GM12874 (cell line): ENCODE measurements at regions not wholly inside any gene's neighbourhood (a gene's known extent, or its start where the extent isn't known, plus 50 kb on each side); places are given as distances from the start of the nearest gene placed in this dataset.

Experiments
- CTCF ChIP-seq: IDR thresholded peaks from 2 replicates; pipeline ENCODE4 v1.5.1; 2011; ENCODE audit warnings: low read depth, mild to moderate bottlenecking, control low read depth, low read length, moderate library complexity; ENCODE audit not compliant: insufficient read depth

- TF ChIP-seq CTCF: no peak
These were observed 496.5 kb upstream of the ADGRL2 start for GRCh38 chr1:81304187-81304586.

GRCh38 chr1:81299892-81300291 lies 500.8 kb upstream of the ADGRL2 start:
- no peak for TF ChIP-seq CTCF

GRCh38 chr1:81298266-81298665 lies 502.5 kb upstream of the ADGRL2 start:
- TF ChIP-seq CTCF: no peak

GRCh38 chr1:81296601-81297000 lies 504.1 kb upstream of the ADGRL2 start:
- TF ChIP-seq CTCF: no peak

GRCh38 chr1:81290326-81290725 lies 510.4 kb upstream of the ADGRL2 start:
- no peak for TF ChIP-seq CTCF

- no peak for TF ChIP-seq CTCF
These were observed 512.0 kb upstream of the ADGRL2 start for GRCh38 chr1:81288689-81289088.

GRCh38 chr1:81287411-81288080 lies 513.2 kb upstream of the ADGRL2 start:
- no peak for TF ChIP-seq CTCF

- TF ChIP-seq CTCF: no peak
These were observed 530.7 kb upstream of the ADGRL2 start for GRCh38 chr1:81270051-81270450.
